ENCODE measurements at regions not wholly inside any gene's neighbourhood (a gene's known extent, or its start where the extent isn't known, plus 50 kb on each side); places are given as distances from the start of the nearest gene placed in this dataset.
"Not testable (repeated sequence)": the region's sequence is repeated elsewhere in the genome, so short reads cannot be mapped to it uniquely, and the experiment has no call there.

- no peak for DNase-seq
These were observed 1493.5 kb upstream of the DEFB115 start for GRCh38 chr20:29763821-29764511.

- DNase-seq: not testable (repeated sequence)
These were observed 1492.4 kb upstream of the DEFB115 start for GRCh38 chr20:29764922-29765610.

- not testable (repeated sequence) for DNase-seq
These were observed 1479.4 kb upstream of the DEFB115 start for GRCh38 chr20:29778033-29778432.

GRCh38 chr20:29781217-29781616, 1476.2 kb upstream of the DEFB115 start:
- not testable (repeated sequence) for DNase-seq

- DNase-seq: not testable (repeated sequence)
These were observed 1475.6 kb upstream of the DEFB115 start for GRCh38 chr20:29781891-29782290.

GRCh38 chr20:29787456-29787855, 1470.0 kb upstream of the DEFB115 start:
- DNase-seq: not testable (repeated sequence)

GRCh38 chr20:29790510-29790909, 1467.0 kb upstream of the DEFB115 start:
- no peak for DNase-seq

GRCh38 chr20:29831508-29831907, 1426.0 kb upstream of the DEFB115 start:
- not testable (repeated sequence) for DNase-seq

- not testable (repeated sequence) for DNase-seq
These were observed 1389.5 kb upstream of the DEFB115 start for GRCh38 chr20:29868014-29868413.

- DNase-seq: not testable (repeated sequence)
These were observed 1388.8 kb upstream of the DEFB115 start for GRCh38 chr20:29868688-29869087.

GRCh38 chr20:29871816-29872215, 1385.6 kb upstream of the DEFB115 start:
- not testable (repeated sequence) for DNase-seq

- no peak for DNase-seq
These were observed 1383.5 kb upstream of the DEFB115 start for GRCh38 chr20:29873946-29874345.

GRCh38 chr20:29874476-29875202, 1382.8 kb upstream of the DEFB115 start:
- DNase-seq: no peak

- not testable (repeated sequence) for DNase-seq
These were observed 1382.0 kb upstream of the DEFB115 start for GRCh38 chr20:29875321-29876083.

- DNase-seq: not testable (repeated sequence)
These were observed 1381.2 kb upstream of the DEFB115 start for GRCh38 chr20:29876084-29876910.

- no peak for DNase-seq
These were observed 1380.6 kb upstream of the DEFB115 start for GRCh38 chr20:29876911-29877285.

- DNase-seq: not testable (repeated sequence)
These were observed 1379.8 kb upstream of the DEFB115 start for GRCh38 chr20:29877411-29878280.

GRCh38 chr20:29878281-29878741, 1379.2 kb upstream of the DEFB115 start:
- peak; percentile 12 for DNase-seq

- no peak for DNase-seq
These were observed 1378.6 kb upstream of the DEFB115 start for GRCh38 chr20:29878777-29879442.

GRCh38 chr20:29881107-29881506, 1376.4 kb upstream of the DEFB115 start:
- not testable (repeated sequence) for DNase-seq

All from NCI-H2081 treated with DMSO at 0.1 percent for 48 hours (cell line).